DND-41 (cell line): ENCODE measurements at regions not wholly inside any gene's neighbourhood (a gene's known extent, or its start where the extent isn't known, plus 50 kb on each side); places are given as distances from the start of the nearest gene placed in this dataset.

Experiments
- ATAC-seq: fragments of 200-7000 bp; cut with Tn5 transposase; 3 replicates; pipeline ENCODE4 v1.9.1; 2021; ENCODE audit warnings: low read depth; ENCODE audit not compliant: insufficient read depth
- DNase-seq: peaks from one replicate; pipeline ENCODE4 v3.0.0-alpha.2; 2020
- H2AFZ ChIP-seq: 2 replicates; pipeline ENCODE4 v1.6.0; 2012; ENCODE audit warnings: low read depth, low read length
- H3K27ac ChIP-seq: 2 replicates; pipeline ENCODE4 v1.5.1; 2012; ENCODE audit warnings: low read length, inconsistent platforms
- H3K27me3 ChIP-seq: fragments of 200-600 bp; sonication (generic); 2 replicates; pipeline ENCODE4 v1.6.0; 2012; ENCODE audit warnings: low read length, mild to moderate bottlenecking, inconsistent platforms; ENCODE audit not compliant: insufficient read depth, poor library complexity
- H3K36me3 ChIP-seq: 2 replicates; pipeline ENCODE4 v1.5.1; 2012; ENCODE audit warnings: low read length, inconsistent platforms; ENCODE audit not compliant: insufficient read depth
- H3K4me1 ChIP-seq: 2 replicates; pipeline ENCODE4 v1.5.1; 2012; ENCODE audit warnings: mild to moderate bottlenecking, low read length; ENCODE audit not compliant: insufficient read depth
- H3K4me2 ChIP-seq: 2 replicates; pipeline ENCODE4 v1.6.0; 2012; ENCODE audit warnings: mild to moderate bottlenecking, moderate library complexity, low read length, inconsistent platforms; ENCODE audit not compliant: insufficient read depth
- H3K4me3 ChIP-seq, 2 experiments: fragments of 200-600 bp in 1 of 2; shearing (Covaris generic) in 1 of 2; 2 replicates each; pipeline ENCODE4 v1.5.1; 2012 to 2016; ENCODE audit warnings: inconsistent platforms in 2 of 2, low read length in 2 of 2, mild to moderate bottlenecking in 2 of 2, low read depth in 1 of 2, moderate library complexity in 1 of 2
- H3K79me2 ChIP-seq: 2 replicates; pipeline ENCODE4 v1.6.0; 2012; ENCODE audit warnings: low read length, inconsistent platforms; ENCODE audit not compliant: insufficient read depth
- H3K9ac ChIP-seq: 2 replicates; pipeline ENCODE4 v1.6.0; 2012; ENCODE audit warnings: low read depth, mild to moderate bottlenecking, inconsistent platforms, low read length, moderate library complexity
- H3K9me3 ChIP-seq: 2 replicates; pipeline ENCODE4 v1.5.1; 2012; ENCODE audit warnings: low read length, moderate library complexity, mild to moderate bottlenecking, inconsistent platforms; ENCODE audit not compliant: insufficient read depth, severe bottlenecking
- H4K20me1 ChIP-seq: 2 replicates; pipeline ENCODE4 v1.6.0; 2012; ENCODE audit warnings: low read length; ENCODE audit not compliant: insufficient read depth
- CTCF ChIP-seq: IDR thresholded peaks from 2 replicates; pipeline ENCODE4 v1.5.1; 2012; ENCODE audit warnings: borderline replicate concordance, low read length, moderate library complexity, mild to moderate bottlenecking; ENCODE audit not compliant: poor library complexity, severe bottlenecking; ENCODE audit errors: extremely low read depth
- EZH2 ChIP-seq: IDR thresholded peaks from 3 replicates; pipeline ENCODE4 v1.6.1; 2012; ENCODE audit warnings: borderline replicate concordance, low read depth, mild to moderate bottlenecking, moderate library complexity, low read length, inconsistent platforms; ENCODE audit not compliant: severe bottlenecking

- no peak overlapping the region for H3K27ac ChIP-seq
- ATAC-seq (no peak), DNase-seq (no peak)
- TF ChIP-seq CTCF (no peak), EZH2 (no peak)
- H3K36me3 ChIP-seq: no peaks in the 10 kb centered on the region
- H3K27me3 ChIP-seq: no peaks in the 10 kb centered on the region
- no peaks in the 10 kb centered on the region for H4K20me1 ChIP-seq
- no peaks in the 10 kb centered on the region for H3K9me3 ChIP-seq
- no peaks in the 10 kb centered on the region for H3K79me2 ChIP-seq
- H2AFZ ChIP-seq: no peak overlapping the region
- H3K4me2 ChIP-seq: no peak overlapping the region
- H3K4me1 ChIP-seq: no peaks in the 10 kb centered on the region
- no peak overlapping the region for H3K4me3 ChIP-seq
- H3K9ac ChIP-seq: no peak overlapping the region
These were observed 272.5 kb upstream of the SGK1 start for GRCh38 chr6:134590449-134590848.

- ATAC-seq (no peak), DNase-seq (no peak)
- Histone ChIP-seq H3K4me3 (no peak overlapping the region), H2AFZ (no peak overlapping the region), H3K27ac (no peak overlapping the region), H3K36me3 (no peaks in the 10 kb centered on the region), H3K9ac (no peak overlapping the region), H4K20me1 (no peaks in the 10 kb centered on the region), H3K9me3 (no peaks in the 10 kb centered on the region), H3K27me3 (no peaks in the 10 kb centered on the region), H3K79me2 (no peaks in the 10 kb centered on the region), H3K4me2 (no peak overlapping the region), H3K4me1 (no peaks in the 10 kb centered on the region)
- TF ChIP-seq EZH2 (no peak), CTCF (no peak)
These were observed 272.1 kb upstream of the SGK1 start for GRCh38 chr6:134590004-134590403.

GRCh38 chr6:134589512-134589911 lies 271.6 kb upstream of the SGK1 start:
- Histone ChIP-seq H3K4me2 (no peak overlapping the region), H3K27me3 (no peaks in the 10 kb centered on the region), H3K9ac (no peak overlapping the region), H3K79me2 (no peaks in the 10 kb centered on the region), H3K4me1 (no peaks in the 10 kb centered on the region), H2AFZ (no peak overlapping the region), H4K20me1 (no peaks in the 10 kb centered on the region), H3K4me3 (no peak overlapping the region), H3K36me3 (no peaks in the 10 kb centered on the region), H3K27ac (no peak overlapping the region), H3K9me3 (no peaks in the 10 kb centered on the region)
- no peak for DNase-seq
- no peak for TF ChIP-seq CTCF
- no peak for TF ChIP-seq EZH2
- no peak for ATAC-seq

GRCh38 chr6:134588267-134588666 lies 270.4 kb upstream of the SGK1 start:
- H3K79me2 ChIP-seq: no peaks in the 10 kb centered on the region
- no peaks in the 10 kb centered on the region for H3K27me3 ChIP-seq
- no peak for ATAC-seq

More at GRCh38 chr6:134588267-134588666, 270.4 kb upstream of the SGK1 start:
- no peak overlapping the region for H3K4me2 ChIP-seq
- H3K27ac ChIP-seq: no peak overlapping the region
- H3K9ac ChIP-seq: no peak overlapping the region
- no peaks in the 10 kb centered on the region for H3K36me3 ChIP-seq
- no peaks in the 10 kb centered on the region for H3K4me1 ChIP-seq
- no peak for DNase-seq
- H3K9me3 ChIP-seq: no peaks in the 10 kb centered on the region
- no peak overlapping the region for H3K4me3 ChIP-seq
- H4K20me1 ChIP-seq: no peaks in the 10 kb centered on the region
- H2AFZ ChIP-seq: no peak overlapping the region
- TF ChIP-seq EZH2: no peak
